ENCODE measurements at regions not wholly inside any gene's neighbourhood (a gene's known extent, or its start where the extent isn't known, plus 50 kb on each side); places are given as distances from the start of the nearest gene placed in this dataset.
"Not testable (repeated sequence)": the region's sequence is repeated elsewhere in the genome, so short reads cannot be mapped to it uniquely, and the experiment has no call there.

GRCh38 chr4:49117951-49118350 lies 131.9 kb downstream of the CWH43 start:
- WGBS, 2 experiments (ENCODE audit: insufficient coverage in 2 of 2), result 78 to 82% methylated on average over 5 to 7 of the region's 7 CpGs
- H3K36me3 ChIP-seq (ENCODE audit: control insufficient read depth, insufficient read depth, low read length); H3K27ac ChIP-seq (ENCODE audit: low read depth, low read length, severe bottlenecking); H3K4me1 ChIP-seq (ENCODE audit: control insufficient read depth, insufficient read depth, low read length, poor library complexity, severe bottlenecking); H3K4me3 ChIP-seq (ENCODE audit: extremely low read depth, insufficient read depth, low read length, poor library complexity, severe bottlenecking): not testable (repeated sequence)
- peaks cover 77% of the 10 kb centered on the region for H3K9me3 ChIP-seq (ENCODE audit: control insufficient read depth, low read length)

DNA sequence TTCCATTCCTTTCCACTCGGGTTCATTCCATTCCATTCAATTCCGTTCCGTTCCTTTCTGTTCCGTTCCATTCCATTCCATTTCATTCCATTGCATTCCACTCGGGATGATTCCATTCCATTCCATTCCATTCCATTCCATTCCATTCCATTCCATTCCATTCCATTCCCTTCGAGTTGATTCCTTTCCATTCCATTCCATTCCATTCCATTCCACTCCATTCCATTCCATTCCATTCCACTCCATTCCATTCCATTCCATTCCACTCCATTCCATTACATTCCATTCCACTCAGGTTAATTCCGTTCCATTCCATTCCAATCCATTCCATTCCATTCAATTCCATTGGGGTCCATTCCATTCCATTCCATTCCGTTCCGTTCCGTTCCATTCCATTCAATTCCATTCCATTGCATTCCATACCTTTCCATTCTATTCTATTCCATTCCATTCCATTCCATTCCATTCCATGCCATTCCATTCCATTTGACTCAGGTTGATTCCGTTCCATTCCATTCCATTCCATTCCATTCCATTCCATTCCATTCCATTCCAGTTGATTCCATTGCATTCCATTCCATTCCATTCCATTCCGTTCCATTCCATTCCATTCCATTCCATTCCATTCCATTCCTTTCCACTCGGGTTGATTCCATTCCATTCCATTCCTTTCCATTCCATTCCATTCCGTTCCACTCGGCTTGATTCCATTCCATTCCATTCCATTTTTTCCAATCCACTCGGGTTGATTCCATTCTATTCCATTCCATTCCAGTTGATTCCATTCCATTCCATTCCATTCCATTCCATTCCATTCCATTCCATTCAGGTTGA lies 132.5 kb downstream of the CWH43 start:
- not testable (repeated sequence) for H3K4me1 ChIP-seq (ENCODE audit: control insufficient read depth, insufficient read depth, low read length, poor library complexity, severe bottlenecking); H3K36me3 ChIP-seq (ENCODE audit: control insufficient read depth, insufficient read depth, low read length); H3K4me3 ChIP-seq (ENCODE audit: extremely low read depth, insufficient read depth, low read length, poor library complexity, severe bottlenecking); H3K27ac ChIP-seq (ENCODE audit: low read depth, low read length, severe bottlenecking)
- peaks cover 70% of the 10 kb centered on the region for H3K9me3 ChIP-seq (ENCODE audit: control insufficient read depth, low read length)
- WGBS, 2 experiments (ENCODE audit: insufficient coverage in 2 of 2), result 51 to 56% methylated on average over 16 of the region's 16 CpGs

DNA sequence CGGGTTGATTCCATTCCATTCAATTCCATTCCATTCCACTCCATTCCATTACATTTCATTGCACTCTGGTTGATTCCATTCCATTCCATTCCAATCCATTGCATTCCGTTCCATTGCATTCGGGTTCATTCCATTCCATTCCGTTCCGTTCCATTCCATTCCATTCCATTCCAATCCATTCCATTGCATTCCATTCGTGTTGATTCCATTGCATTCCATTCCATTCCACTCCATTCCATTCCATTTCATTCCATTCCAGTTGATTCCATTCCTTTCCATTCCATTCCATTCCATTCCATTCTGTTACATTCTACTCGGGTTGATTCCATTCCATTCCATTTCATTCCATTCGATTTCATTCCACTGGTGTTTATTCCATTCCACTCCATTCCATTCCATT lies 133.3 kb downstream of the CWH43 start:
- not testable (repeated sequence) for H3K4me1 ChIP-seq (ENCODE audit: control insufficient read depth, insufficient read depth, low read length, poor library complexity, severe bottlenecking); H3K36me3 ChIP-seq (ENCODE audit: control insufficient read depth, insufficient read depth, low read length); H3K4me3 ChIP-seq (ENCODE audit: extremely low read depth, insufficient read depth, low read length, poor library complexity, severe bottlenecking); H3K27ac ChIP-seq (ENCODE audit: low read depth, low read length, severe bottlenecking)
- WGBS, 2 experiments (ENCODE audit: insufficient coverage in 2 of 2), result 56 to 60% methylated on average over 8 of the region's 8 CpGs
- peaks cover 63% of the 10 kb centered on the region for H3K9me3 ChIP-seq (ENCODE audit: control insufficient read depth, low read length)

- H3K36me3 ChIP-seq (ENCODE audit: control insufficient read depth, insufficient read depth, low read length); H3K4me3 ChIP-seq (ENCODE audit: extremely low read depth, insufficient read depth, low read length, poor library complexity, severe bottlenecking); H3K27ac ChIP-seq (ENCODE audit: low read depth, low read length, severe bottlenecking); H3K4me1 ChIP-seq (ENCODE audit: control insufficient read depth, insufficient read depth, low read length, poor library complexity, severe bottlenecking): not testable (repeated sequence)
- H3K9me3 ChIP-seq (ENCODE audit: control insufficient read depth, low read length), result peaks cover 54% of the 10 kb centered on the region
- 50 to 67% methylated on average over 13 to 14 of the region's 15 CpGs for WGBS, 2 experiments (ENCODE audit: insufficient coverage in 2 of 2)
Observed at GRCh38 chr4:49120042-49120779, 134.1 kb downstream of the CWH43 start.

- not testable (repeated sequence) for H3K36me3 ChIP-seq (ENCODE audit: control insufficient read depth, insufficient read depth, low read length); H3K4me1 ChIP-seq (ENCODE audit: control insufficient read depth, insufficient read depth, low read length, poor library complexity, severe bottlenecking); H3K27ac ChIP-seq (ENCODE audit: low read depth, low read length, severe bottlenecking); H3K4me3 ChIP-seq (ENCODE audit: extremely low read depth, insufficient read depth, low read length, poor library complexity, severe bottlenecking)
- 67 to 70% methylated on average over 9 of the region's 10 CpGs for WGBS, 2 experiments (ENCODE audit: insufficient coverage in 2 of 2)
- H3K9me3 ChIP-seq (ENCODE audit: control insufficient read depth, low read length), result peaks cover 48% of the 10 kb centered on the region
Observed at GRCh38 chr4:49120804-49121203, 134.7 kb downstream of the CWH43 start.

DNA sequence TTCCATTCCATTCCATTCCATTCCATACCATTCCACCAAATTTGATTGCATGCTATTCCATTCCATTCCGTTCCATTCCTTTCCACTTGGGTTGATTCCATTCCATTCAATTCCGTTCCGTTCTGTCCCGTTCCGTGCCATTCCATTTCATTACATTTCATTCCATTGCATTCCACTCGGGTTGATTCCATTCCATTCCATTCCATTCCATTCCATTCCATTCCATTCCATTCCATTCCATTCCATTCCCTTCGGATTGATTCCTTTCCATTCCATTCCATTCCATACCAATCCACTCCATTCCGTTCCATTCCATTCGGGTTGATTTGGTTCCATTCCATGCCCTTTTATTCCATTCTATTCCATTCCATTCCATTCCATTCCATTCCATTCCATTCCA lies 140.4 kb downstream of the CWH43 start:
- not testable (repeated sequence) for H3K36me3 ChIP-seq (ENCODE audit: control insufficient read depth, insufficient read depth, low read length); H3K4me1 ChIP-seq (ENCODE audit: control insufficient read depth, insufficient read depth, low read length, poor library complexity, severe bottlenecking); H3K9me3 ChIP-seq (ENCODE audit: control insufficient read depth, low read length); H3K27ac ChIP-seq (ENCODE audit: low read depth, low read length, severe bottlenecking); H3K4me3 ChIP-seq (ENCODE audit: extremely low read depth, insufficient read depth, low read length, poor library complexity, severe bottlenecking)
- 47% methylated on average over 2 of the region's 9 CpGs; no CpG with 5 or more reads in 1 of the 2 experiments for WGBS, 2 experiments (ENCODE audit: insufficient coverage in 2 of 2)

DNA sequence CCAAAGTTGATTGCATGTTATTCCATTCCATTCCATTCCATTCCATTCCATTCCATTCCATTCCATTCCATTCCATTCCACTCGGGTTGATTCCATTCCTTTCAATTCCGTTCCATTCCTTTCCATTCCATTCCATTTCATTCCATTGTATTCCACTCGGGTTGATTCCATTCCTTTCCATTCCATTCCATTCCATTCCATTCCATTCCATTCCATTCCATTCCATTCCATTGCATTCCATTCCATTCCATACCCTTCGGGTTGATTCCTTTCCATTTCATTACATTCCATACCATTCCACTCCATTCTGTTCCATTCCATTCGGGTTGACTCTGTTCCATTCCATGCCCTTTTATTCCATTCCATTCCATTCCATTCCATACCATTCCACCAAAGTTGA lies 140.8 kb downstream of the CWH43 start:
- WGBS, 2 experiments (ENCODE audit: insufficient coverage in 2 of 2), result no CpG with 5 or more reads among the region's 5 CpGs
- not testable (repeated sequence) for H3K27ac ChIP-seq (ENCODE audit: low read depth, low read length, severe bottlenecking); H3K36me3 ChIP-seq (ENCODE audit: control insufficient read depth, insufficient read depth, low read length); H3K4me1 ChIP-seq (ENCODE audit: control insufficient read depth, insufficient read depth, low read length, poor library complexity, severe bottlenecking); H3K4me3 ChIP-seq (ENCODE audit: extremely low read depth, insufficient read depth, low read length, poor library complexity, severe bottlenecking); H3K9me3 ChIP-seq (ENCODE audit: control insufficient read depth, low read length)

- not testable (repeated sequence) for H3K4me1 ChIP-seq (ENCODE audit: control insufficient read depth, insufficient read depth, low read length, poor library complexity, severe bottlenecking); H3K9me3 ChIP-seq (ENCODE audit: control insufficient read depth, low read length); H3K27ac ChIP-seq (ENCODE audit: low read depth, low read length, severe bottlenecking); H3K4me3 ChIP-seq (ENCODE audit: extremely low read depth, insufficient read depth, low read length, poor library complexity, severe bottlenecking); H3K36me3 ChIP-seq (ENCODE audit: control insufficient read depth, insufficient read depth, low read length)
- no CpG with 5 or more reads among the region's 5 CpGs for WGBS, 2 experiments (ENCODE audit: insufficient coverage in 2 of 2)
Observed at GRCh38 chr4:49129385-49129784, 143.3 kb downstream of the CWH43 start.

- H3K9me3 ChIP-seq (ENCODE audit: control insufficient read depth, low read length); H3K36me3 ChIP-seq (ENCODE audit: control insufficient read depth, insufficient read depth, low read length); H3K4me3 ChIP-seq (ENCODE audit: extremely low read depth, insufficient read depth, low read length, poor library complexity, severe bottlenecking); H3K4me1 ChIP-seq (ENCODE audit: control insufficient read depth, insufficient read depth, low read length, poor library complexity, severe bottlenecking); H3K27ac ChIP-seq (ENCODE audit: low read depth, low read length, severe bottlenecking): not testable (repeated sequence)
- WGBS, 2 experiments (ENCODE audit: insufficient coverage in 2 of 2), result 0% methylated on average over 4 of the region's 8 CpGs; no CpG with 5 or more reads in 1 of the 2 experiments
Observed at GRCh38 chr4:49129870-49130269, 143.8 kb downstream of the CWH43 start.

DNA sequence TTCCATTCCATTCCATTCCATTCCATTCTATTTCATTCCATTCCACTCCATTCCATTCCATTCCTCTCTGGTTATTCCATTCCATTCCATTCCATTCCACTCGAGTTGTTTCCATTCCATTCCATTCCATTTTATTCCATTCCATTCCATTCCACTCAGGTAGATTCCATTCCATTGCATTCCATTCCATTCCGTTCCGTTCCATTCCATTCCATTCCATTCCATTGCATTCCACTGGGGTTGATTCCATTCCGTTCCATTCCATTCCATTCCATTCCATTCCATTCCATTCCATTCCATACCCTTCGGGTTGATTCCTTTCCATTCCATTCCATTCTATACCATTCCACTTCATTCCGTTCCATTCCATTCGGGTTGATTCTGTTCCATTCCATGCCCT lies 144.6 kb downstream of the CWH43 start:
- WGBS, 2 experiments (ENCODE audit: insufficient coverage in 2 of 2), result 0% methylated on average over 2 of the region's 7 CpGs; no CpG with 5 or more reads in 1 of the 2 experiments
- not testable (repeated sequence) for H3K4me1 ChIP-seq (ENCODE audit: control insufficient read depth, insufficient read depth, low read length, poor library complexity, severe bottlenecking); H3K9me3 ChIP-seq (ENCODE audit: control insufficient read depth, low read length); H3K4me3 ChIP-seq (ENCODE audit: extremely low read depth, insufficient read depth, low read length, poor library complexity, severe bottlenecking); H3K36me3 ChIP-seq (ENCODE audit: control insufficient read depth, insufficient read depth, low read length); H3K27ac ChIP-seq (ENCODE audit: low read depth, low read length, severe bottlenecking)

GRCh38 chr4:49137043-49137442 lies 151.0 kb downstream of the CWH43 start:
- H3K4me3 ChIP-seq (ENCODE audit: extremely low read depth, insufficient read depth, low read length, poor library complexity, severe bottlenecking); H3K36me3 ChIP-seq (ENCODE audit: control insufficient read depth, insufficient read depth, low read length); H3K27ac ChIP-seq (ENCODE audit: low read depth, low read length, severe bottlenecking); H3K4me1 ChIP-seq (ENCODE audit: control insufficient read depth, insufficient read depth, low read length, poor library complexity, severe bottlenecking); H3K9me3 ChIP-seq (ENCODE audit: control insufficient read depth, low read length): not testable (repeated sequence)
- 43 to 52% methylated on average over 1 to 3 of the region's 10 CpGs for WGBS, 2 experiments (ENCODE audit: insufficient coverage in 2 of 2)

All from mesodermal cell (in vitro differentiated cells).